ENCODE measurements at regions not wholly inside any gene's neighbourhood (a gene's known extent, or its start where the extent isn't known, plus 50 kb on each side); places are given as distances from the start of the nearest gene placed in this dataset.

- no peak for DNase-seq (ENCODE audit: extremely low read depth, low read depth)
- TF ChIP-seq, protein P1, sequence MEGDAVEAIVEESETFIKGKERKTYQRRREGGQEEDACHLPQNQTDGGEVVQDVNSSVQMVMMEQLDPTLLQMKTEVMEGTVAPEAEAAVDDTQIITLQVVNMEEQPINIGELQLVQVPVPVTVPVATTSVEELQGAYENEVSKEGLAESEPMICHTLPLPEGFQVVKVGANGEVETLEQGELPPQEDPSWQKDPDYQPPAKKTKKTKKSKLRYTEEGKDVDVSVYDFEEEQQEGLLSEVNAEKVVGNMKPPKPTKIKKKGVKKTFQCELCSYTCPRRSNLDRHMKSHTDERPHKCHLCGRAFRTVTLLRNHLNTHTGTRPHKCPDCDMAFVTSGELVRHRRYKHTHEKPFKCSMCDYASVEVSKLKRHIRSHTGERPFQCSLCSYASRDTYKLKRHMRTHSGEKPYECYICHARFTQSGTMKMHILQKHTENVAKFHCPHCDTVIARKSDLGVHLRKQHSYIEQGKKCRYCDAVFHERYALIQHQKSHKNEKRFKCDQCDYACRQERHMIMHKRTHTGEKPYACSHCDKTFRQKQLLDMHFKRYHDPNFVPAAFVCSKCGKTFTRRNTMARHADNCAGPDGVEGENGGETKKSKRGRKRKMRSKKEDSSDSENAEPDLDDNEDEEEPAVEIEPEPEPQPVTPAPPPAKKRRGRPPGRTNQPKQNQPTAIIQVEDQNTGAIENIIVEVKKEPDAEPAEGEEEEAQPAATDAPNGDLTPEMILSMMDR (IDR thresholded peaks at IDR 0.05; ENCODE audit: low read depth, low read length) = no peak
These were observed 88.8 kb upstream of the CHD2 start for GRCh38 chr15:92811148-92811913.

DNA sequence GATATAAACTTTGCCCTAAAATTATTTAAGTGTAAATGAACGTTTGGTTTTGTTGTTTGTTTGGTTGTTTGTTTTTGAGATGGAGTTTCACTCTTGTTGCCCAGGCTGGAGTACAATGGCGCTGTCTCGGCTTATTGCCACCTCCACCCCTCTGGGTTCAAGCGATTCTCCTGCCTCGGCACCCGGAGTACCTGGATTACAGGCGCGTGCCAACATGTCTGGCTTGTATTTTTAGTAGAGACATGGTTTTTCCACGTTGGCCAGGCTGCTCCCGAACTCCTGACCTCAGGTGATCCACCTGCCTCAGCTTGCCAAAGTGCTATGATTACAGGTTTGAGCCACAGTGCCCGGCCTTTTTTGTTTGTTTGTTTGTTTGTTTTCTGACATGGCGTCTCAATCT, 87.9 kb upstream of the CHD2 start:
- TF ChIP-seq, protein P1 (IDR thresholded peaks at IDR 0.05; ENCODE audit: low read depth, low read length) = no peak
- DNase-seq (ENCODE audit: extremely low read depth, low read depth) = no peak

DNA sequence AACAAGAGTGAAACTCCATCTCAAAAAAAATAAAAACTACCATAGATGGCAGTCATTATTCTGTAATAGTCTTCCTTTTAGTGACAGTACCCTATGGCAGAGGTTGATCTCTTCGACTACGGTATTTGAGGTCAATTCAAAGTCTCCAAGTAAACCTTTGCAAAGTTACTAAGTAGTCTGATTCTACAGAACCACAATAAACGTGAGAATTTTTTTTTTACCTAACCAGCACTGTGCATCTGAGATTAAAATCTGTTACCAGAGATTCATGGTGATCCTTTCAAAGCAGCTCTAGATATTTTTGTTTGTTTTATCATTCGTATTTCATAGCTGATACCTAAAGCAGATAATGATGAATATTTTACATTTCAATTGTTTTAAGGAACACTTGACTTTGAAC, 86.6 kb upstream of the CHD2 start:
- DNase-seq (ENCODE audit: extremely low read depth, low read depth) = no peak
- TF ChIP-seq, protein P1 (IDR thresholded peaks at IDR 0.05; ENCODE audit: low read depth, low read length) = no peak

GRCh38 chr15:92817339-92817886, 82.7 kb upstream of the CHD2 start:
- TF ChIP-seq, protein P1 (IDR thresholded peaks at IDR 0.05; ENCODE audit: low read depth, low read length) = no peak
- no peak for DNase-seq (ENCODE audit: extremely low read depth, low read depth)

DNA sequence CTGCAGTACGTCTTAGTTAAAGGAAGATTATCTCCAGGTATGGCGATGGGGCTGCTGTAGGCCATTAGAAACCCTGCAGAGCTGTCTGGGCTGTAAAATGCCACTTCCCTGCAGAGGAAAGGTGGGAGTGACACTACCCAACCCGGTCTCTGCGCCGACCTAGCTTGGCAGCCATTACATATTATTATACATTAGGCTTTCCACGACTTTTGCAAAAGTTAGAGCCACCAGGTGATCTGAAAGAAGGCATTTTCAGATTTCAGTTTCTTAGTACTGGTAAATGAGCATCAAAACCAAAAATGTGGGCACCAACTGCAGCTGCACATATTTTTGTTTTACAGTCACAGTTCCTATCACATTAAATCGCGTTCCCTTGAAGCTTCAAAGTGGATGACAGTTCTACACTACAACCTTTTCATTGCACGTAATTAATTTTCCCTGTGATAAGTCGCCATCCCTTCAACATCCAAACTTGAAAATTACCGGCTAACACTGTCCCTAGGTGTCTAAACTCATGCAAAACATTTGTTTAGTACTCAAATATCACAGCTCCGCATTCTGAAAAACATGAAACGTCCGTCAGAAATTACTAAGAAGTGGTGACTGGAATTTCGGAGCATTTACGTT, 81.4 kb upstream of the CHD2 start:
- no peak for DNase-seq (ENCODE audit: extremely low read depth, low read depth)

GRCh38 chr15:92819278-92820235, 80.6 kb upstream of the CHD2 start:
- TF ChIP-seq, protein P1 (IDR thresholded peaks at IDR 0.05; ENCODE audit: low read depth, low read length) = no peak
- no peak for DNase-seq (ENCODE audit: extremely low read depth, low read depth)

More for the DNA sequence above, 81.4 kb upstream of the CHD2 start:
- TF ChIP-seq, protein P1 (IDR thresholded peaks at IDR 0.05; ENCODE audit: low read depth, low read length) = no peak
